KOPT-K1 (cell line): ENCODE measurements at regions not wholly inside any gene's neighbourhood (a gene's known extent, or its start where the extent isn't known, plus 50 kb on each side); places are given as distances from the start of the nearest gene placed in this dataset.

Experiments
- H3K27ac ChIP-seq: fragments of 200-600 bp; sonication (generic); 2 replicates; pipeline ENCODE4 v1.5.1; 2016; ENCODE audit warnings: antibody characterized with exemption, mild to moderate bottlenecking, low read depth, low read length; ENCODE audit not compliant: poor library complexity, severe bottlenecking
- H3K36me3 ChIP-seq: fragments of 200-600 bp; sonication (generic); 2 replicates; pipeline ENCODE4 v1.5.1; 2017; ENCODE audit warnings: antibody characterized with exemption, mild to moderate bottlenecking, low read length, moderate library complexity; ENCODE audit not compliant: insufficient read depth
- H3K9me3 ChIP-seq: fragments of 200-600 bp; sonication (generic); 2 replicates; pipeline ENCODE4 v1.5.1; 2017; ENCODE audit warnings: antibody characterized with exemption, low read length, mild to moderate bottlenecking; ENCODE audit not compliant: insufficient read depth, poor library complexity, severe bottlenecking

DNA sequence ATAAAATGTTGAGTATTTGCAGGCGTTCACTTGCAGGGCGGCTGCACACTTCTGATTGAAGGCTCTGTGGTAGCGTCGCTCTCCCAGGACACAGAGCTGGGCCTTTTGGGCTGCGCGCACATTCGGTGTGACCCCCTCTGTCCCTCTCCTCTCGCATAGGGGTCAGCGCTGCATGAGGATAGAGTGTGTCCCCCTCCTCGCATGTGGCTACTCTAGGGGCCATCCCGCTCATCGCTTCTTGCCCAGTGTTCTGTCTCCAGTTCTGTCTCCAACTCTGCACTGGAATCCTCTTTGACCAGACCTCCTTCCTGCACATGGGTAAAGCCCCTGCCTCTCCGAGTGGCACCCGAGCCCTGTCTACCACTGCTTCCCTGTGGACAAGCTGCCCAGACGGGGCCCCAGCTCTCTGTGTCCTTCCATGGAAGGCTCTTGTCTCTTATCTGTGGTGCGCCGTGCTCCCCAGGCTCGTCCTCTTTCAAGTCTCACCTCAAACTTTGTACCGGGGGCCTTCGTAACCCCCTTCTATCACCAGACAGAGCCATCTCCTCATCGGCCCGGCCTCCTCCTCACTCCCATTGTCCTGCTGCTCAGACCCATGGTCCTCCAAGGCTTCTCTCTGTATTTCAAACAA, 278.0 kb upstream of the HDAC4 start:
- no peaks in the 10 kb centered on the region for H3K9me3 ChIP-seq
- no peak overlapping the region for H3K27ac ChIP-seq
- no peaks in the 10 kb centered on the region for H3K36me3 ChIP-seq

DNA sequence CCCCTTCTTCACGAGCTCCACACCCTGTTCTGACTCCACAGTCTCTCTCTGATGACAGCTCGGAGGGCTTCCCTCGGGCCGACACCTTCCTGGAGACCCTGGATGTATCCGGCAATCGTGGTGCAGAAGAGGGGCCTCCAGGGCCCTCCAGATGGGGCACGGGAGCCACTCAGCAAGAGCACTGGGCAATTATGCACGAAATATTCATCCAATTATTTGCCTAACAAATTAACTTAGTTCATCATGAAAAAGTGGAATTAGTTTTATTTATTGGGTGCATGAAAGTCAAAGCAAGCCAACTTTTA, 277.3 kb upstream of the HDAC4 start:
- Histone ChIP-seq H3K27ac (no peak overlapping the region), H3K36me3 (no peaks in the 10 kb centered on the region), H3K9me3 (no peaks in the 10 kb centered on the region)

DNA sequence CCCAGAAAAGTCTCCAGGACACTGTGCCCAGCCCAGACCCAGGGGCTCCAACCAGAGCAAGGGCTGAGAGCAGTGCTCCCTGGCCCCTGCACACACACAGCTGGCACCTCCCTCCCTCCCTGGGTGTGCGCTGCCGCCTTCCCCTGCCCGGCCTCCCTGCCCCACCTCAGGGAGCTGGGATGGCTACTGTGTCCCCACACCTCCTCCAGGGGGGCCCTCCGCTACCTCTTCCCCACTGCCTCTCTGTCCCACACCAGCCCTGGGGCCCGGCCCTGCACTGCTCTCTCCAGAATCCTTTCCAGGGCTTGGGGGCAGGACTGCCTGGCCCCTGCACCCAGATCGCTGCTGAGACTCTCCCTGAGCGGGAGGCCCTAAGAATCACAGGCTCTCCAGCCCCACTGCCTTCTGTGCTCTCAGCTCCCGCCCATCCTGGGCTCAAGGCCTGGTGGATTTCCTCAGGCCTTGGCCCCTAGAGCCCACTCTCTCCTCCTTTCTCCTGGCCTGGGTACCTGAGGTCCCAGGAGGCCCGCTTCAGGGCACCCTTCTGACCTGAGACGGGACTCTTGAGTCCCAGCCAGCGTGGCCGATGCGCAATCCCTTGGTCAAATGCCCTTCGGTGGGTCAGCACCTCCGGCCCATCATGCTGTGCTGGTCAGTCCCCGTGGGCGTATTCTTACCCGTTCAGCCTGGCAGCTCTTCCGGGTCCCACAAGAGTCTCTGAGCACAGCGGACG, 276.8 kb upstream of the HDAC4 start:
- H3K27ac ChIP-seq: peak overlapping the region; percentile 43
- no peaks in the 10 kb centered on the region for H3K36me3 ChIP-seq

DNA sequence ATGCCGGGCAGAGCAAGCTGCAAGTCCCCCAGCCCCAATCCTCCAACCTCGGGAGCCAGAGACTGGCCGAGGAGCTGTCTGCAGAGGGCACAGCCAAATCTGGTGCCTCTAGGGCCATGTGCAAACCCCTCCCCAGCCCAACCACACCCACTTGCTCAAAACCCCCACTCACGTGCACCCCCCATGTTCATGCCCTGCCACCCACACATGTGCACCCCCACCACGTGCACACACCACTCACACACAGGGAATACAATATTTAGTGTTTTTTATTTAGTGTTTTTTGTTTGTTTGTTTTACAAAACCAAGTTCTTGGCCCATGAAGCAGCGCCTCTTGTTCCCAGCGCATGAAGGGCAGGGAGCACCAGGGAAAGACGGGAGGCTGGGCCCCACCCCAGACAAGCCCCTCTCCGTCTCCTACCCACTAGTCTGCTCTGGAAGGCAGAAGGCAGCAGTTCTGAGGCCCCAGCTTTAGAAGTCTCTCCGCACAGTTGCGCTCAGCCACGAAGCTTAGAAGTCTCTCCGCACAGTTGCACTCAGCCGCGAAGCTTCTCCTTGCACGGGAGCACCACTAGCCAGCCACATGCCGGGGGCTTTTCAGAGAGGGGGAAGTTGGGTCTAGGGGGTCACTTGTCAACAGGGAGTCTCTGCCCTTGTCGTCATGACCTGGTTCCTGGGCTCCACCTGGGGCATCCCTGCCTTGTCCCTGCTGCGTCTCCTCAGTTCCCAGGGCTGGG, 276.1 kb upstream of the HDAC4 start:
- Histone ChIP-seq H3K27ac (peak overlapping the region; percentile 43), H3K36me3 (no peaks in the 10 kb centered on the region), H3K9me3 (no peaks in the 10 kb centered on the region)

More for the DNA sequence above, 276.8 kb upstream of the HDAC4 start:
- no peaks in the 10 kb centered on the region for H3K9me3 ChIP-seq

DNA sequence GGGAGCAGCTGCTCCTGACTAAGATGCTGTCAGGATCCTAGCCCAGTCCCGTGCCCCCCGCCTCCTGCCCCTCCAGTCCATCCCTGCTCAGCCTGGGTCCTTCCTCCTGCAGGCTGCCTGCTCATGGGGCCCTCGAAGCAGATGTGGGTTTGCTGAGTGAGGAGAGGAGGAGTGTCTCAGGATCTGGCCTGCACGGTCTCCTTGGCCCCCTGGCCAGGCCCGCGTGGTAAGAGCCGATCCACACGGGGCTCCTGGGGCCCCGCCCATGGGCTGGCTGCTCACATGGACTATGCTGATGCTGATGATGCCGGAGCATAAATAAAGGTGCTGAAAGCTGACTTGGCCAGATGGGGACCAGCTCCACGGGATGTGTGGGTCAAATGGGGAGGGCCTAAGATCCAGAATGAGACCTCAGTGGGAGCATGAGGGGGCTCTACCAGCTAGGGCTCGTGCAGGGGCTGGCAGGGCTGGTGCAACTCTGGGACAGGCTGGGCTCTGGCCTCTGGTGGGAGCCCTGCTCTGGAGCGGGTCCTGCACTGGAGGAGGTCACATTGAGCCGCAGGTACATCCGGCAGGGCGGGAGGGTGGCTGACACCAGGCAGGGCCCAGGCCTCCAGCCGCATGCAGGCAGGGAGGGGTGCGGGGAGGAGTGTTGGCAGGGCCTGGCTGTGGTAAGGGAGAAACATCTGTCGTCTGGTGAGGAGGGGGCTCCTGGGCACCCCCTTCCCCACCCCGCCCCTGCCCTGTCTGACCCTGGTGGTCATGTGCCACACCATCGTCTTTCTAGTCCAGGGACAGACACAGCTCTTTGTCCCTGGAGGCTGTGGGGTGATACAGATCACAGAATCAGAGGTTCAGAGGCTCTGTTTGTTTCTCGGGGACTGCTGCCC, 275.3 kb upstream of the HDAC4 start:
- peak overlapping the region; percentile 43 for H3K27ac ChIP-seq
- no peaks in the 10 kb centered on the region for H3K9me3 ChIP-seq
- H3K36me3 ChIP-seq: no peaks in the 10 kb centered on the region

DNA sequence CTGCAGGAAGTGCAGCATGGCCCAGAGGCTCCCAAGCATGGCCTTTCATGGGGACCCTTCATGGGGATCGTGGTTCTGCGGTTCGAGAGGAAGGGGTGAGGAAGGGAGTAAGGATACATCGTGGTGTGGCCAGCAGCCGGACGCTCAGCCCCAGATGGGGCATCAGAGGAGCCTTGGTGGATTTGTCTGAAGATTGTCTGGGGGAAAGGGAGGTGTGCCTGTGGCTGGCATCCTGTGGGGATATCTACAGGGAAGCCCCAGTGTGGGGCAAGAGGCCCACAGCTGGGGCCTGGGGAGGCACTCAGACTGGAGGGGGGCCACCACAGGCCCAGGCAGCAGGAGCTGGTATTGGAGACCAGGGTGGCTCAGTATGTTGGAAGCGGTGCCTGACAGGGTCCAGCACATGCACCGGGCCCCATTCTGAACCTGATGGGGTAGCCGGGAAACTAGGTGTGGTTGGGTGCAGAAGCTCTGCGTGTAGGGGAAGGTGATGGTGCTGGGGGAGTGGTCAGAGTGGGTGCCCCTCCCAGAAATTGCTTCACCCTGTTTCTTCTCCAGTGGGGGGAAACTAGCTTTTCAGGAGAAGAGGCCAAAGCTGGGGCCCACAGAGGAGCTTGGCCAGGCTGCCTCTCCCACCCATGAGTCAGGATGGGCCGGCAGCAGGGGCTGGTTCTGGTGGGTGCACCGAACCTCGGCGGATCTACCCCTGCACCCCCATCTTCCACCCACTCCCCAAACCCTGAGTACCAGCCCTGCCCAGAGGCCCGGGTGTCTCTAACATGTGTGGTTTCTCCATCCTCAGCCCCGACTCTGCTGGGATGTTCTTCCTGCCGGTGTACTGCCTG, 274.4 kb upstream of the HDAC4 start:
- H3K27ac ChIP-seq: peak overlapping the region; percentile 43
- no peaks in the 10 kb centered on the region for H3K36me3 ChIP-seq
- H3K9me3 ChIP-seq: no peaks in the 10 kb centered on the region

DNA sequence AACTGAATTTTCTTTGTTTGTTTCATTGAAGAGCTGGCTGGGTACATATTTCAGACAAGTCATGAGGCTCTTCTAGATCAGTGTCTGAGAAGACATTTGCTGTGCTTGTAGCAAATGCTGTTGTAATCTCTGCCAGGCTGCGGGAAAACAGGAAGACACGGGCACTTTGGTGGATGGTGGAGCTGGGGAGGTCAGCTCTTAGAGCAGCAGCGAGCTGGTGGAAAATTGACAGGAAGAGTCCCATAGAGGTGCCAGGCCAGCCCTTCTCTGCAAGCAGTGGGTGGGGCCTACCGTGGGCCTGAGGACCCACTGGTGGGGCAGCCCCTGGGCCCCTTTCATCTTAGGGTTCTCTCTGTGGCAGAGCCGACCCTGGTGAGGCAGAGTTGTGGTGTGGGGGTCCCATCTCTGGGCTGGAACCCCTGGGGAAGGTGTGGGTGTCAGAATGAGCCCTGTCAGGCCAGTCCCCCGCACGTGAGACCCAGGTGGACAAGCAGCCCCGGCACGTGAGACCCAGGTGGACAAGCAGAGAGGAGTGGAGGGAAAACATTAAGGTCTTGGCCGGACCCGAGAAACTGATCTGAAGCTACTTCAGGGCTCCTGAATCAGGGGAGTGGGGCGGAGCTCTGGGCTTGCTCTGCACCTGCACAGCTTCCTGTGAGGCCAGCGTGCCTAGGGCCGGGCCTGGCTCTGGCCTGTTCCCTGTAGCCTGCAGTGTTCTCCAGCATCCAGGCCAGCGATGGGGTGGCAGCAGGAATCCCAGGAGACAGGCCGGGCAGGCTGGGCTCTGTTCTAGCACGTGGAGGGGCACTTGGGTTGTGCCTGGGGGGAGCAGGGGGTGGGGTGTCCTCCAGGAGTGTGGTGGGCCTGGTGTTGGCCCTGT, 273.5 kb upstream of the HDAC4 start:
- H3K9me3 ChIP-seq: no peaks in the 10 kb centered on the region
- H3K27ac ChIP-seq: peak overlapping the region; percentile 43
- H3K36me3 ChIP-seq: no peaks in the 10 kb centered on the region

DNA sequence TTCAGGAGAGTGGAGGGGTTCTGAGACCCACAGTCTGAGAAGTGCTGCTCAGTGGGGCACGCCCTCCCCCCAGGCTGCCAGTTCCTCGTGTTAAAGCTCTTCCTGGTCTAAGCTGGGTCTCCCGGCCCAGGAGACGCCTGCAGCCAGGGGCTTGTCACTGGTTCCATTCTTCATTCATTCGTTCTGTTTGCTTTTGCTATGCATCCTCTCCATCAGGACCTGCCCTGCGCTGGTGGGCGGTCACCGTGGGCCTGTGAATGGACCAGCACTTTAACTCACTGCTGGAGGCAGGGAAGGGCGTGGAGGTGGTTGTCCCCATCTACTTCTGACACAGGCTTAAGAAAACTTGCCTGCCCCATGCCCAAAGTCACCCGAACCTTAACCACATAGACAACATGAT, 272.8 kb upstream of the HDAC4 start:
- H3K9me3 ChIP-seq: no peaks in the 10 kb centered on the region
- no peaks in the 10 kb centered on the region for H3K36me3 ChIP-seq
- no peak overlapping the region for H3K27ac ChIP-seq

DNA sequence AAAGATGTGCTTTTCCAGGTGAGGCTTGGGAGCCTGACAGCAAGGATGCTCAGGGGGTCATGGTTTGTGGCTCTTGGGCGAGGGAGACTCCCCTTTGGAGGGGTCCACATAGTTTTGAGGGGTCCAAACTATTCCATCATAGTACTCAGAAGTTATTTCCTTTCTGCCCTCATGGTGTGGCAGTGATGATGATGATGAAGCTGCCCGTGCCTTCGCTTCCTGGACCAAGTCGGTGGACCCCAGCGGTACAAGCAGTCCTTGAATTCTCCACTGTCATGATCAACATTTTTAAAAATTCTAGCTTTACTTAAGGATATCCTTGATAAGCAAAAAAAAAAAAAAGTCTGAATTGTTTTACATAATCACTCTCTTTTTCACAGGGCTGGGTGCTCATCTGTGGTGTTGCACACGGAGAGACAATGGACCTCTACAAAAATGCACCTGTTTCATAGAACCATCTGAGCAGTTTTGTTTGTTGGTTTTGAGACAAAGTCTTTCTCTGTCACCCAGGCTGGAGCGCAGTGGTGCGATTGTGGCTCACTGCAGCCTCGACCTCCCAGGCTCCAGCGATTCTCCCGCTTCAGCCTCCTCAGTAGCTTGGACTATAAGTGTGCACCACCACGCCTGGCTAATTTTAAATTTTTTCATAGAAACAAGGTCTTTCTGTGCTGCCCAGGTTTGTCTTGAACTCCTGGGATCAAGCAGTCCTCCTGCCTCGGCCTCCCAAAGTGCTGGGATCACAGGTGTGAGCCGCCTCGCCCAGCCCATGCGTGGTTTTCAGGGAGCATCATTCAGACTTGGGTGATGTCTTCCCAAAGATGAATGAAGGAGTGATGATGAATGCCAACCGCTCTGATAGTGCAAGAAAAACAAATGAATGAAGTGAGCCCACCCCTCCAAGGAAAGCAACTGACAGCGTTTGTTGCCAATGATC, 271.4 kb upstream of the HDAC4 start:
- no peak overlapping the region for H3K27ac ChIP-seq
- H3K36me3 ChIP-seq: no peaks in the 10 kb centered on the region
- no peaks in the 10 kb centered on the region for H3K9me3 ChIP-seq

DNA sequence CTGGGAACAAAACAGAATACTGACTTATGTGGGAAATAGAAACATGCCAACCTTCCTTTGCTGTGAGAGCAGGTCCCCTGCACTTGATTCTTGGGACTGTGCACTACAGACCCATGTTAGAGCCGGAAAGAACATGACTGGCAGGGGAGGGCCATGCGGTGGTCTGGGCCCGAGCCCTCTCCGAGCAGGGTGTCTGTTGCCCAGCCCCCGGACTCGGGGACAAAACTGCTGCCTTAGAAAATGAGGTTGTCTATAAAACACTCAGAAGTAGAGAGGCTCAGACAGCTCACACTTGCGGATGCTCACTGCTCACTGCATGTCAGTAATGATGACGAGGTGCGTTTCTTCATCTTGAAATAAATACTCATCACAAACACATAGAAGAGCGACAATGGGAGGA, 270.7 kb upstream of the HDAC4 start:
- no peaks in the 10 kb centered on the region for H3K36me3 ChIP-seq
- H3K27ac ChIP-seq: no peak overlapping the region
- no peaks in the 10 kb centered on the region for H3K9me3 ChIP-seq

DNA sequence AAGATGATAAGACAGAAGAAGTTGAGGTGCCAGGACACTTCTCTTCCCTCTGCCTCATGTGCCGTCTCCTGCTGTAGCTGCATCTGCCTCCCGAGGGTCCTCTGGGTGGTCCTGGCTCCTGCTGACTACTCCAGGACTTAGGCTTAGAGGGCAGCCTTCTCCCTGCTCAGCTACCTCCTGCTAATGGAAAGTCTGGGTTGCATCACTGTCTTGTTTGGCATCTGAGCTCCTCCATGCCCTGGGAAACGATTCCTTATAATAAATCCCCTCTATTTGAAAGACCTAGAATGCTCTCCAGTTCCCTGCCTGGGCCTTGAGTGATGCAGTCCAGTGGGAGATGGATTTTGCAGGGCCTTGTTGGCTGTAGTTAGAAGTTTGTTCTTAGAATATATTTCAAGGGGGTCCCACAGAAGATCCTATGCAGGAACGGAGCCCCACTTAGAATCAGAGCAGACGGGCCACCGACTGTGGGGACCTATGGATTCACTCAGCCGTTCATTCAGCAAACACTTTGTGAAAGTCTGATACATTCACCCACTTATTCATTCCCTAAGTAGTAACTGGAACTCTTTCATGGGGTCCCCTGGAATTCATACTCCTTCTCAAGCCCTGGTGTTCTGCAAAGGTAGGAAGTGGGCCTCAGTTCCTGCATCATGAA, 269.8 kb upstream of the HDAC4 start:
- H3K36me3 ChIP-seq: no peaks in the 10 kb centered on the region
- no peaks in the 10 kb centered on the region for H3K9me3 ChIP-seq
- H3K27ac ChIP-seq: no peak overlapping the region

DNA sequence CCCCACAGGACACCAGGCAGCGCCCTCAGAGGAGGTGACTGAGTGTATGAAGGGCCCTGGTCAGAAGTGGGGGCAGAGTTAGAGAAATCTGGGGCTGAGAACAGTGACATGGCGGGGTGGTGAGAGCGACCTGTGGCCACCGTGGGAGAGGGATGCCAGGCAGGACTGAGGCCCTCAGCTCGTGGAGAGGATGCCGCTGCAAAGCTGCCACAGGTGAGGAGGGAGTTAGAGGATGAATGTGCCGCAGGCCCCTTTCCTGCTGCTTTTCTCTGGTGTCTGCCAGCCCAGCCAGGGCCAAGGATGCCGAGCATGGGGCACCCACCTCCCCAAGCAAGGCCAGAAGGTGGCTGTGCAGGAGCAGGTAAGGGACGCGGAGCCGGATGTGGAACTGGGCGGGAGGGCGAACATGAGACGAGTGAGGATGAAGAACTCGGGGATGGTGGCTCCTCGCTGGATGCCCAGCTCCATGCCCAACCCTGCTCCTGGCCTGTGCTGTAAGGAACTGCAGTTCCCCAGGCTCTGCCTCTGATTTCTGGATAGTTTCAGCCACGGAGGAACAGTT, 269.2 kb upstream of the HDAC4 start:
- Histone ChIP-seq H3K27ac (no peak overlapping the region), H3K36me3 (no peaks in the 10 kb centered on the region), H3K9me3 (no peaks in the 10 kb centered on the region)
